HEK293 (cell line): ENCODE measurements at regions not wholly inside any gene's neighbourhood (a gene's known extent, or its start where the extent isn't known, plus 50 kb on each side); places are given as distances from the start of the nearest gene placed in this dataset.

Experiments used
- MEIS1 ChIP-seq: sonication (generic); formaldehyde crosslinking; IDR thresholded peaks from 2 replicates; pipeline ENCODE4 v1.8.1; 2022; ENCODE audit warnings: missing genetic modification reagents, mild to moderate bottlenecking, borderline replicate concordance
- SP3 ChIP-seq: fragments of 450-650 bp; formaldehyde crosslinking; IDR thresholded peaks from 2 replicates; pipeline ENCODE4 v1.5.1; 2016; ENCODE audit warnings: missing biosample characterization, missing genetic modification characterization
- ZNF133 ChIP-seq: fragments of 450-650 bp; formaldehyde crosslinking; IDR thresholded peaks from 2 replicates; pipeline ENCODE4 v1.5.1; 2016; ENCODE audit warnings: missing biosample characterization, missing genetic modification characterization
- ZNF544 ChIP-seq: fragments of 450-650 bp; formaldehyde crosslinking; IDR thresholded peaks from 2 replicates; pipeline ENCODE4 v1.5.0; 2017; ENCODE audit warnings: missing biosample characterization, missing genetic modification characterization
- TF ChIP-seq, protein P1 (sequence below): fragments of 450-650 bp; formaldehyde crosslinking; IDR thresholded peaks from 2 replicates; pipeline ENCODE4 v1.5.1; 2016; ENCODE audit warnings: missing biosample characterization, missing genetic modification characterization
- TF ChIP-seq, protein P2 (sequence below): fragments of 450-650 bp; formaldehyde crosslinking; optimal IDR thresholded peaks from 2 replicates; pipeline ENCODE3; 2016; ENCODE audit warnings: missing biosample characterization, mild to moderate bottlenecking, missing genetic modification characterization
- TF ChIP-seq, protein P3 (sequence below): fragments of 450-650 bp; formaldehyde crosslinking; IDR thresholded peaks from 2 replicates; pipeline ENCODE4 v1.5.1; 2016; ENCODE audit warnings: missing biosample characterization, missing genetic modification characterization, borderline replicate concordance
- TF ChIP-seq, protein P4 (sequence below): fragments of 450-650 bp; formaldehyde crosslinking; IDR thresholded peaks from 2 replicates; pipeline ENCODE4 v1.5.1; 2017; ENCODE audit warnings: missing biosample characterization, missing genetic modification characterization
- TF ChIP-seq, protein P5 (sequence below): IDR thresholded peaks from 2 replicates; pipeline ENCODE4 v1.6.1; 2011; ENCODE audit warnings: mild to moderate bottlenecking, low read depth, low read length, borderline replicate concordance
- TF ChIP-seq, protein P6 (sequence below): fragments of 450-650 bp; formaldehyde crosslinking; IDR thresholded peaks from 2 replicates; pipeline ENCODE4 v1.5.1; 2016; ENCODE audit warnings: missing biosample characterization, missing genetic modification characterization

DNA sequence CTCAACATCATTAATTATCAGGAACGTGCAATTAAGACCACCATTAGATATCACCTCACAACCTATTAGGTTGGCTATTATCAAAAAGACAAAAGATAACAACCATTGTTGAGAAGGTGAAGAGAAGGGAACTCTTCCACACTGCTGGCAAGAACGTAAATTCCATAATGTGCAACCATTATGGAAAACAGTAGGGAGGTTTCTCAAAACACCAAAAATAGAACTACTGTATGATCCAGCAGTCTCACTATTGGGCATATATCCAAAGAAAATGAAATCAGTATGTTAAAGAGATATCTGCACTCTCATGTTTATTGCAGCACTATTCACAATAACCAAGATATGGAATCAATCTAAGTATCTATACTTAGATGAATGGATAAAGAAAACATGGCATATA is 51.6 kb upstream of the OR4E1 start (continued):
- TF ChIP-seq, protein P1, sequence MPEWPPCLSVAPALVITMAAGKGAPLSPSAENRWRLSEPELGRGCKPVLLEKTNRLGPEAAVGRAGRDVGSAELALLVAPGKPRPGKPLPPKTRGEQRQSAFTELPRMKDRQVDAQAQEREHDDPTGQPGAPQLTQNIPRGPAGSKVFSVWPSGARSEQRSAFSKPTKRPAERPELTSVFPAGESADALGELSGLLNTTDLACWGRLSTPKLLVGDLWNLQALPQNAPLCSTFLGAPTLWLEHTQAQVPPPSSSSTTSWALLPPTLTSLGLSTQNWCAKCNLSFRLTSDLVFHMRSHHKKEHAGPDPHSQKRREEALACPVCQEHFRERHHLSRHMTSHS: no peak
- no peak for TF ChIP-seq MEIS1 (CRISPR knock-in tag)
- TF ChIP-seq, protein P2, sequence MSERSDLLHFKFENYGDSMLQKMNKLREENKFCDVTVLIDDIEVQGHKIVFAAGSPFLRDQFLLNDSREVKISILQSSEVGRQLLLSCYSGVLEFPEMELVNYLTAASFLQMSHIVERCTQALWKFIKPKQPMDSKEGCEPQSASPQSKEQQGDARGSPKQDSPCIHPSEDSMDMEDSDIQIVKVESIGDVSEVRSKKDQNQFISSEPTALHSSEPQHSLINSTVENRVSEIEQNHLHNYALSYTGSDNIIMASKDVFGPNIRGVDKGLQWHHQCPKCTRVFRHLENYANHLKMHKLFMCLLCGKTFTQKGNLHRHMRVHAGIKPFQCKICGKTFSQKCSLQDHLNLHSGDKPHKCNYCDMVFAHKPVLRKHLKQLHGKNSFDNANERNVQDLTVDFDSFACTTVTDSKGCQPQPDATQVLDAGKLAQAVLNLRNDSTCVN (tag by site-specific recombination): no peak
- TF ChIP-seq, protein P3, sequence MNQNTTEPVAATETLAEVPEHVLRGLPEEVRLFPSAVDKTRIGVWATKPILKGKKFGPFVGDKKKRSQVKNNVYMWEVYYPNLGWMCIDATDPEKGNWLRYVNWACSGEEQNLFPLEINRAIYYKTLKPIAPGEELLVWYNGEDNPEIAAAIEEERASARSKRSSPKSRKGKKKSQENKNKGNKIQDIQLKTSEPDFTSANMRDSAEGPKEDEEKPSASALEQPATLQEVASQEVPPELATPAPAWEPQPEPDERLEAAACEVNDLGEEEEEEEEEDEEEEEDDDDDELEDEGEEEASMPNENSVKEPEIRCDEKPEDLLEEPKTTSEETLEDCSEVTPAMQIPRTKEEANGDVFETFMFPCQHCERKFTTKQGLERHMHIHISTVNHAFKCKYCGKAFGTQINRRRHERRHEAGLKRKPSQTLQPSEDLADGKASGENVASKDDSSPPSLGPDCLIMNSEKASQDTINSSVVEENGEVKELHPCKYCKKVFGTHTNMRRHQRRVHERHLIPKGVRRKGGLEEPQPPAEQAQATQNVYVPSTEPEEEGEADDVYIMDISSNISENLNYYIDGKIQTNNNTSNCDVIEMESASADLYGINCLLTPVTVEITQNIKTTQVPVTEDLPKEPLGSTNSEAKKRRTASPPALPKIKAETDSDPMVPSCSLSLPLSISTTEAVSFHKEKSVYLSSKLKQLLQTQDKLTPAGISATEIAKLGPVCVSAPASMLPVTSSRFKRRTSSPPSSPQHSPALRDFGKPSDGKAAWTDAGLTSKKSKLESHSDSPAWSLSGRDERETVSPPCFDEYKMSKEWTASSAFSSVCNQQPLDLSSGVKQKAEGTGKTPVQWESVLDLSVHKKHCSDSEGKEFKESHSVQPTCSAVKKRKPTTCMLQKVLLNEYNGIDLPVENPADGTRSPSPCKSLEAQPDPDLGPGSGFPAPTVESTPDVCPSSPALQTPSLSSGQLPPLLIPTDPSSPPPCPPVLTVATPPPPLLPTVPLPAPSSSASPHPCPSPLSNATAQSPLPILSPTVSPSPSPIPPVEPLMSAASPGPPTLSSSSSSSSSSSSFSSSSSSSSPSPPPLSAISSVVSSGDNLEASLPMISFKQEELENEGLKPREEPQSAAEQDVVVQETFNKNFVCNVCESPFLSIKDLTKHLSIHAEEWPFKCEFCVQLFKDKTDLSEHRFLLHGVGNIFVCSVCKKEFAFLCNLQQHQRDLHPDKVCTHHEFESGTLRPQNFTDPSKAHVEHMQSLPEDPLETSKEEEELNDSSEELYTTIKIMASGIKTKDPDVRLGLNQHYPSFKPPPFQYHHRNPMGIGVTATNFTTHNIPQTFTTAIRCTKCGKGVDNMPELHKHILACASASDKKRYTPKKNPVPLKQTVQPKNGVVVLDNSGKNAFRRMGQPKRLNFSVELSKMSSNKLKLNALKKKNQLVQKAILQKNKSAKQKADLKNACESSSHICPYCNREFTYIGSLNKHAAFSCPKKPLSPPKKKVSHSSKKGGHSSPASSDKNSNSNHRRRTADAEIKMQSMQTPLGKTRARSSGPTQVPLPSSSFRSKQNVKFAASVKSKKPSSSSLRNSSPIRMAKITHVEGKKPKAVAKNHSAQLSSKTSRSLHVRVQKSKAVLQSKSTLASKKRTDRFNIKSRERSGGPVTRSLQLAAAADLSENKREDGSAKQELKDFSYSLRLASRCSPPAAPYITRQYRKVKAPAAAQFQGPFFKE: no peak
- TF ChIP-seq, protein P4, sequence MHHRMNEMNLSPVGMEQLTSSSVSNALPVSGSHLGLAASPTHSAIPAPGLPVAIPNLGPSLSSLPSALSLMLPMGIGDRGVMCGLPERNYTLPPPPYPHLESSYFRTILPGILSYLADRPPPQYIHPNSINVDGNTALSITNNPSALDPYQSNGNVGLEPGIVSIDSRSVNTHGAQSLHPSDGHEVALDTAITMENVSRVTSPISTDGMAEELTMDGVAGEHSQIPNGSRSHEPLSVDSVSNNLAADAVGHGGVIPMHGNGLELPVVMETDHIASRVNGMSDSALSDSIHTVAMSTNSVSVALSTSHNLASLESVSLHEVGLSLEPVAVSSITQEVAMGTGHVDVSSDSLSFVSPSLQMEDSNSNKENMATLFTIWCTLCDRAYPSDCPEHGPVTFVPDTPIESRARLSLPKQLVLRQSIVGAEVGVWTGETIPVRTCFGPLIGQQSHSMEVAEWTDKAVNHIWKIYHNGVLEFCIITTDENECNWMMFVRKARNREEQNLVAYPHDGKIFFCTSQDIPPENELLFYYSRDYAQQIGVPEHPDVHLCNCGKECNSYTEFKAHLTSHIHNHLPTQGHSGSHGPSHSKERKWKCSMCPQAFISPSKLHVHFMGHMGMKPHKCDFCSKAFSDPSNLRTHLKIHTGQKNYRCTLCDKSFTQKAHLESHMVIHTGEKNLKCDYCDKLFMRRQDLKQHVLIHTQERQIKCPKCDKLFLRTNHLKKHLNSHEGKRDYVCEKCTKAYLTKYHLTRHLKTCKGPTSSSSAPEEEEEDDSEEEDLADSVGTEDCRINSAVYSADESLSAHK (tag by site-specific recombination): no peak
- no peak for TF ChIP-seq ZNF544 (tag by site-specific recombination)
- TF ChIP-seq ZNF133 (tag by site-specific recombination): no peak
- TF ChIP-seq, protein P5, sequence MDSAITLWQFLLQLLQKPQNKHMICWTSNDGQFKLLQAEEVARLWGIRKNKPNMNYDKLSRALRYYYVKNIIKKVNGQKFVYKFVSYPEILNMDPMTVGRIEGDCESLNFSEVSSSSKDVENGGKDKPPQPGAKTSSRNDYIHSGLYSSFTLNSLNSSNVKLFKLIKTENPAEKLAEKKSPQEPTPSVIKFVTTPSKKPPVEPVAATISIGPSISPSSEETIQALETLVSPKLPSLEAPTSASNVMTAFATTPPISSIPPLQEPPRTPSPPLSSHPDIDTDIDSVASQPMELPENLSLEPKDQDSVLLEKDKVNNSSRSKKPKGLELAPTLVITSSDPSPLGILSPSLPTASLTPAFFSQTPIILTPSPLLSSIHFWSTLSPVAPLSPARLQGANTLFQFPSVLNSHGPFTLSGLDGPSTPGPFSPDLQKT: no peak
- TF ChIP-seq, protein P6, sequence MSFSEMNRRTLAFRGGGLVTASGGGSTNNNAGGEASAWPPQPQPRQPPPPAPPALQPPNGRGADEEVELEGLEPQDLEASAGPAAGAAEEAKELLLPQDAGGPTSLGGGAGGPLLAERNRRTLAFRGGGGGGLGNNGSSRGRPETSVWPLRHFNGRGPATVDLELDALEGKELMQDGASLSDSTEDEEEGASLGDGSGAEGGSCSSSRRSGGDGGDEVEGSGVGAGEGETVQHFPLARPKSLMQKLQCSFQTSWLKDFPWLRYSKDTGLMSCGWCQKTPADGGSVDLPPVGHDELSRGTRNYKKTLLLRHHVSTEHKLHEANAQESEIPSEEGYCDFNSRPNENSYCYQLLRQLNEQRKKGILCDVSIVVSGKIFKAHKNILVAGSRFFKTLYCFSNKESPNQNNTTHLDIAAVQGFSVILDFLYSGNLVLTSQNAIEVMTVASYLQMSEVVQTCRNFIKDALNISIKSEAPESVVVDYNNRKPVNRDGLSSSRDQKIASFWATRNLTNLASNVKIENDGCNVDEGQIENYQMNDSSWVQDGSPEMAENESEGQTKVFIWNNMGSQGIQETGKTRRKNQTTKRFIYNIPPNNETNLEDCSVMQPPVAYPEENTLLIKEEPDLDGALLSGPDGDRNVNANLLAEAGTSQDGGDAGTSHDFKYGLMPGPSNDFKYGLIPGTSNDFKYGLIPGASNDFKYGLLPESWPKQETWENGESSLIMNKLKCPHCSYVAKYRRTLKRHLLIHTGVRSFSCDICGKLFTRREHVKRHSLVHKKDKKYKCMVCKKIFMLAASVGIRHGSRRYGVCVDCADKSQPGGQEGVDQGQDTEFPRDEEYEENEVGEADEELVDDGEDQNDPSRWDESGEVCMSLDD (tag by site-specific recombination): no peak
- TF ChIP-seq SP3 (tag by site-specific recombination): no peak
- TF ChIP-seq, all 188 proteins: peak for 0
